Skin epidermis (tissue), 12 donors: ENCODE measurements at regions not wholly inside any gene's neighbourhood (a gene's known extent, or its start where the extent isn't known, plus 50 kb on each side); places are given as distances from the start of the nearest gene placed in this dataset.
A peak's percentile ranks its signal among the peaks of the same experiment; 100 is the strongest.

Experiments
- H3K27ac ChIP-seq, 21 experiments: fragments of 200-600 bp; sonication (generic) in 11 of 21; one replicate each; pipeline ENCODE4 v1.5.0; 2020; ENCODE audit warnings: mild to moderate bottlenecking in 3 of 21, inconsistent platforms in 2 of 21, moderate library complexity in 2 of 21
- H3K4me3 ChIP-seq, 7 experiments: fragments of 200-600 bp; sonication (generic) in 2 of 7; one replicate each; pipeline ENCODE4 v1.5.0; 2020; ENCODE audit warnings: inconsistent platforms in 2 of 7, mild to moderate bottlenecking in 2 of 7, moderate library complexity in 1 of 7

- H3K27ac ChIP-seq, result no peak overlapping the region
Observed at GRCh38 chr20:39939241-39939865, 749.7 kb downstream of the MAFB start.

DNA sequence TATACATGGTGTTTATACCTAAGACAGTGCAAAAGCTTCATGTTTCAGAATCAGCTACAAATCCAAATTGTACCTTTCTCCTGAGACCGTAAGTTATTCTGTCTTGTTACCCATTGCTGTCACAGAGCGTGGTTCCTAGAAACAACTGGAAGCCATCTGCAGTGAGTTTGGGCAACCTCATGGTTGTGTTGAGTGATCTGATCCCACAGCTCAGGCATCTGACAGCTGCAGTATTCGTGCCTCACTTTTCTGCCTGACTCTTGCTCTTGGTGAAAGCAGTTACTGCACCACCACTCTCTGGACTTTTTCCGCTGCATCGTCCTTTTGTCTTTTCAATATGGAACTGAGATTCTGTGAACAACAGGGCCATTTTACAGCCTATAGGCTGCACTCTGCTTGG is 752.6 kb downstream of the MAFB start:
- no peak overlapping the region for H3K27ac ChIP-seq
- no peak overlapping the region for H3K4me3 ChIP-seq

More at GRCh38 chr20:39939241-39939865, 749.7 kb downstream of the MAFB start:
- no peak overlapping the region for H3K4me3 ChIP-seq

- Histone ChIP-seq H3K27ac (no peak overlapping the region), H3K4me3 (no peak overlapping the region)
Observed at GRCh38 chr20:39935901-39936300, 753.1 kb downstream of the MAFB start.

DNA sequence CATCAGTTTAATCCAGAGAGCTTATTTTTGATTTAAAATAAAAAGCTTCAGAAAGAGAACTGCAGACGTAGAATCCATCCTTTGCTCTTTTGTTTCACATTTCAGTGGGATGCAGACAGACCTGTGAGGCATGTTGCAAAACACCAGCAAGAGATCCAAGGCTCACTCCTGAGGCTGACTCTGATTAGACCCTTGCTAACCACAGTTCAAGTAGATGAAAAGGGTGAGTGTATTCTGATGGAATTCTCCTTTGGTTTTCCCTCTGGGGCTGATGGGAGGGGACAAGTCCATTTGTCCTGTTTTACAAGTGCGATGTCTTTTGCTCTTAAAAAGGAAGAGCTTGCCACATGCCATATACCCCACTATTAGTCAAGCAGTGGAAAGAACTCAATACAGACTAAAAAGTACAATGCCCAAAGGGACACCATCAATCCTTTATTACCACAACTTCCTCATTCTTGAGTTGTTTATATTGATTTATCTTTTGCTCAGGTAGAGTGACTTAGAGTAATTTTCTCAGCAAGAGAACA is 772.7 kb downstream of the MAFB start:
- Histone ChIP-seq H3K27ac (no peak overlapping the region), H3K4me3 (no peak overlapping the region)

DNA sequence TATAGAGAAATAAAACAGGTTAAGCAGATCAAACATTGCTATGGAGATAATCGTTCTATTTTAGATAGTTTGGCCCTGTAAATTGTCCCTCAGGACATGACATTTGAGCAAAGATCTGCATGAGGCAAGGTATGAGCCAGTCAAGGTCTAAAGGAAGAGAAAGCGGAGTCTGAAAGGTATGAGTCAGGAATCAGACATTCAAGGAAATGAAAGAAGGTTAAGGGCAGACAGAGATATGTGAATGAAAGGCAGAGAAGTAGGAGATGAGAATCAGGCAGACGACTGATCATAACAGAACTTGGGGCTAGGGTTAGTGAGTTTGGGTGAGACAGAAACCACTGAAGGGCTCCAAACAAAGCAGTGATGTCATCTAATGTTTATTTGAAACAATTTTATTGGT is 775.8 kb downstream of the MAFB start:
- Histone ChIP-seq H3K4me3 (no peak overlapping the region), H3K27ac (no peak overlapping the region)

- H3K4me3 ChIP-seq, result no peak overlapping the region
- H3K27ac ChIP-seq, result no peak overlapping the region
Observed at GRCh38 chr20:39911497-39911896, 777.5 kb downstream of the MAFB start.

- Histone ChIP-seq H3K27ac (no peak overlapping the region), H3K4me3 (no peak overlapping the region)
Observed at GRCh38 chr20:39910536-39910935, 778.5 kb downstream of the MAFB start.

- Histone ChIP-seq H3K27ac (peak overlapping the region in 1 of 21 experiments; percentile 10), H3K4me3 (no peak overlapping the region)
Observed at GRCh38 chr20:39909447-39909846, 779.6 kb downstream of the MAFB start.

DNA sequence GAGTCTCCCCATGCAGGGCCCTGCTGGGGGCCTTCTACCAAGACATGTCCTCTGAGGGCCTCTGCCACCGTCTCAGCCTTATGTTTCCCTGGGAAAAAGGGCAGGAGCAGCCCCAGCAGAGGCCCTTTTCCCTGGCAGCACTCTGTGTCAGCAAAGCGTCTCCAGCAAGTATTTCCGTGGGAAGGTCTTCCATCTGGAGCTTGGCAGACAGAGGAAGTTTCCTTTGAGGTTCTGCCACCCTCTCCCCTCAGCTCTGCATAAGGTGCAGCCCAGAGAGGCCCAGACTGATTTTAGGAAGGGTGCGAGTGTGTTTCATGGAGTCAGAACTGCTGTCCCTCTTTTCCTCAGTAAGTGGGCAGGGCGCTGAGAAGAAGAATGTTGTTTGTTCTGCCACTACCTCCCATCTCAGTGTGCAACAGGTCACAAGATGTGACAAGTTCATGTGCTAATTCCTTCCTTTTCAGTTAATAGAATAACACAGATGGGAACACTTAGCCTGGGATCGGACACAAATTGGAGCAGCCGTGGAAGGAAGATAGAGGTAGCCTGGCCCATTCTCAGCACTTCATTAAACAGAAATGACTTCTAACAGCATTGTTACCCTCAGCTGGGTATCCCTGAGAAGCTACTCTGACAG is 784.4 kb downstream of the MAFB start:
- Histone ChIP-seq H3K4me3 (no peak overlapping the region), H3K27ac (peak overlapping the region in 2 of 21 experiments; percentile 32 to 61)

- peak overlapping the region in 2 of 21 experiments; percentile 32 to 61 for H3K27ac ChIP-seq
- no peak overlapping the region for H3K4me3 ChIP-seq
Observed at GRCh38 chr20:39903806-39904465, 785.1 kb downstream of the MAFB start.

GRCh38 chr20:39899881-39900280 is 789.2 kb downstream of the MAFB start:
- Histone ChIP-seq H3K27ac (no peak overlapping the region), H3K4me3 (no peak overlapping the region)

DNA sequence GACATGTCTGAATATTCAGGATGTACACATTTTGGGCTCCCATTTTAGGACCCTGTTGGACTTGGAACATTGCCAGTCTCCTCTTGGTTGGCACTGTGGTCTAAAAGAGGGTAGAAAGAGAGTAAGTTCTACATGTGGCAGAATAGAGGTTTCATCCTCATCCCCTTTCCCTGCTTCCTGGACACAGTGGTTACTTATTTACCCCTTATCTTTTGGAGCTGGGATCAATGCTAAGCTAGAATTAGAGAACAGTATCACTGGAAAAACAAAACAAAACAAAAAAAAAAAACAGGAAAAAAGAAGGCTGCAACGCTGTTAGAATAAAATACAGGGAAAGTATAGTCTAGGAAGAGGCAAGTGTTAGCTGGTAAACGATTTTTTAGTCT is 790.6 kb downstream of the MAFB start:
- no peak overlapping the region for H3K27ac ChIP-seq
- H3K4me3 ChIP-seq, result no peak overlapping the region

DNA sequence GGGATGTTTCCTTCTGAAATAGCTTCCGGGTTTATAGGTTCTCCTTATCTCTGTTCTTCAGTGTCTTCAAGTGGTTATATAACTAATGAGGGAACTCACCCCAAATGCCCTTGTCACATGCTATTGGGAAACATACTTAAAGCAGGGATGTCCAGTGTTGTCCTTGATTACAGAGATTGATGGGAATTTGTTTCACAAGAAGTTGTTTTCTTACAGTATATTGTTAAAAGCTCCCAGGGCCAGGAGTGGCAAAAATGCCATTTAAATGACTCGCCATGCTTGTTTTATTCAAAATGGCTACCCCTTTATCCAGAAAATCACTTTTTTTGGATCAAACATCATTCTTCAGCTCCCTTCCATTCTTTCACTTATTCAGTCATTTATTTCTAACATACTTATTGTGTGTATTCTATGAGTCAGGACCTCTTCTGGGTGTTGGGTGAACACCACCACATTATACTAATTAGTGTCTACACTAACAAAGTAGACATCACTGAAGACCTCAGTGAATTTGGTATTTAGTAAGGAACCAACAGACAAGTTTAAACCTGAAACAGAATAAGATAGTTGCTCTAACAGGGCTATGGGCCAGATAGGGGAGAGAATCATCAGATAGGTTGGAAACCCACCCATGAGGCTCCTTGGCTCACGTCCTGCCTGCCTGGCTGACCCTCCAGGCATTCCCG is 791.1 kb downstream of the MAFB start:
- Histone ChIP-seq H3K4me3 (no peak overlapping the region), H3K27ac (no peak overlapping the region)

DNA sequence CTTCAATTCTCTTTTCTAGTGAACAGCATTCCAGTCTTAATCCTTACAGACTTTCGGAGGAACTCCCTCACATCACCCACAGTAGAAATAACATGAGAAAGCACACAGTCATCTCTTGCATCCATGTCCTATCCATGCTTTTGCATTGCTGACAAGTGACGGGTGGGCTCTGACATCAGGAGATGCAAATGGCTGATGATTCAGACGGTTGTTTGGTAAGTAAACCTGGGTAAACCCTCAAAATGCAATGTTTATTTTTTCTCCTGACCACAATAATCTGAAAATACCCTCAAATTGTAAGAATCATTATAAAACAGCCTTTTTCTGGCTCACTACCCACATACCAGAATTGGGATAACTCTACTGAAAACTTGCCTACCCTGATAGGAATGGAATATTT is 792.0 kb downstream of the MAFB start:
- no peak overlapping the region for H3K27ac ChIP-seq
- H3K4me3 ChIP-seq, result no peak overlapping the region

DNA sequence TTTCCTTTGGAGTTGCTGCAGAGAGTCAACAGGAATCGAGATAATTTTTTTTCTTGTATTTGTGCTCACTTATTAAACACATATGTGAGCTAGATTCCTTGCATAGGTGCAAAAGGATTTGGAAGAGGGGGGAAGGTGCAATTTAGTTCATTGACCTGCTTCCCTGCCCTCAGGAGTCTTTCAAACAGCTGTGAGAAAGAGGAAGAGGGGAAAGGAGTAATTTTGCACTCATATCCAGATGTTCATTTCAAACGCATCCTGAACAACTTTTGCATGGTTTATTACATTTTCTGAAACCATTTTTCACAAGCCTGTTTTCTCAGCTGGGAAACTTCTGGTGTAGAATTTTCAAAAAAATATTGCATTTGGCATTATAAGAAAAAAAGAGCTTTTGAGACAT is 795.0 kb downstream of the MAFB start:
- no peak overlapping the region for H3K27ac ChIP-seq

DNA sequence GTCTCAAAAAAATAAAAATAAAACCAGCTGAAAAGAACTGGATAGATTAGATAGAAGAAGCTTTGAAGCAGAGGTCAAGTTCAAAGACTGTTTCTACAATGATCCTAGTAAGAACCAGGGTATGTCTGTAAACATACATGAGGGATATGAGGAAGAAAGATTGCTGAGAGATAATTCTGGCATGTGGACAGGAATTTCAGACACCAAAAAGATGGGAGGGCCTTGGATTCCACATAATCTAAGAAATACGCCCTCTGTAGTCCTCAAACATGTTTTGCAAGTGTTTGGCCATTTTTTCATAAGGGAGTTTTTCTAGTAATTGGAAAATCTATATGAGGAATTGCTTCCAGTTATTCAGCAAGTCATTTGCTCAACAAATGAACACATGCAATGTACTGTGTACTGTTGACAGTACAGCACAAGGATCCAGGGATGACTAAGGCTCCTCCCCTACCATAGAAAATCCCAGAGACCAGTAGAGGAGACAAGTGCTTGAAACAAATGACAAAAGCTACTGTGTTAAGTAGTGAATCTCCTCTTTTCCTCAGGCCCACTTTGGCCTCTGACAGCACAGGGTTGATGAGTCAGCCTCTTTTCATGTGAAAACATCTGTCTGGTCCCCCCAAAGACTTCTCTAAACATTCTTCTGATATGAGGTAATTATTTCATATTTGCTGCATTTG is 795.9 kb downstream of the MAFB start:
- H3K4me3 ChIP-seq, result no peak overlapping the region
- H3K27ac ChIP-seq, result peak overlapping the region in 5 of 21 experiments; percentile 6 to 27 (median 20)

More for the DNA sequence above, 795.0 kb downstream of the MAFB start:
- H3K4me3 ChIP-seq, result no peak overlapping the region

DNA sequence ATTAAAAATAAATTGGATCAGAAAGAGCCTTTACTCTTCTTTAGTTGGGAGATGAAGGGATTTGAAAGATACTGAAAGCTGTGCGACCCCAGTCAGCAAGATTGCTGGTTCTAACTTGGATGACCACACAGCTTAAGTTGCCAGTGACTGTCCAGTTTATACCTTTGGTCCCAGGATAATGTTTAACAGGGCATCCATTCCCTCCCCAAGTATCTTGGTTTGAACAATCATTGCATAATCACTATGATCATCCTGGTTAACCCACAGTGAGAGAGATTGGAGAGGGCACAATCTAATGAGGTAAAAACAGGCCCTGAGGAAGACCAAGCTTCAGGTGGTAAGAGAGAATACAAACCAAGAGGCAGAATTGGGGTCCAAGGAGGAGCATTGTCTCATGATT is 798.3 kb downstream of the MAFB start:
- H3K27ac ChIP-seq, result no peak overlapping the region
- no peak overlapping the region for H3K4me3 ChIP-seq

GRCh38 chr20:39888310-39888709 is 800.7 kb downstream of the MAFB start:
- Histone ChIP-seq H3K27ac (no peak overlapping the region), H3K4me3 (no peak overlapping the region)

- peak overlapping the region in 10 of 21 experiments; percentile 0 to 63 (median 36) for H3K27ac ChIP-seq
- no peak overlapping the region for H3K4me3 ChIP-seq
Observed at GRCh38 chr20:39886650-39887190, 802.3 kb downstream of the MAFB start.
